ENCODE measurements at regions not wholly inside any gene's neighbourhood (a gene's known extent, or its start where the extent isn't known, plus 50 kb on each side); places are given as distances from the start of the nearest gene placed in this dataset.
"Not testable (repeated sequence)": the region's sequence is repeated elsewhere in the genome, so short reads cannot be mapped to it uniquely, and the experiment has no call there.

DNA sequence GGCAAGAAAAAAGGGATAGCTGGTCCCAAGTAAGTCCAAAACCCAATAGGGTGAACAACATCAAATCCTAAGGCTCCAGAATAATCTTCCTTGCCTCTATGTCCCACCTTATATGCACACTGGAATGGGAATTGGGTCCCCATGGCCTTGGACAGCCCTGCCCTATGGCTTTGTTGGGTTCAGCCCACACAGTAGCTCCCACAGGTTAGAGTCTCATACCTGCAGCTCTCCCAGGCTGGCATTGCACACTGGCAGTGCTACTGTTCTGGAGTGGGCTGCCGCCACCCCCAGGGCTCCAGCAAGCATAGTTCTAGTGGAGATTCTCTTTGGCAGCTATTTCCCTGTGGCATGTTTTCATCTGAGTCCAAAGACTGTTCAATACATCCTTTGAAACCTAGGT lies 352.4 kb upstream of the CLEC14A start:
- Histone ChIP-seq H3K27ac (no peak overlapping the region), H3K9me2 (ENCODE audit: insufficient read depth) (no peaks in the 10 kb centered on the region), H4K20me1 (ENCODE audit: insufficient read depth) (no peaks in the 10 kb centered on the region), H3K9me3 (ENCODE audit: insufficient read depth, low read depth) (no peaks in the 10 kb centered on the region), H3K4me3 (no peak overlapping the region), H3F3A (ENCODE audit: insufficient read depth, low read depth) (no peaks in the 10 kb centered on the region), H3K4me2 (no peak overlapping the region), H3K27me3 (ENCODE audit: insufficient read depth, low read depth) (no peaks in the 10 kb centered on the region), H3K79me2 (ENCODE audit: low read depth) (no peaks in the 10 kb centered on the region), H2AFZ (no peak overlapping the region), H3K36me3 (ENCODE audit: low read depth) (no peaks in the 10 kb centered on the region), H3K4me1 (replicated peaks; ENCODE audit: insufficient read depth) (no peaks in the 10 kb centered on the region)
- POLR2A ChIA-PET (ENCODE audit: unreplicated experiment): no interaction called here
- BruUV-seq (replicated peaks): no TSS peak
- TF ChIP-seq EZH2 (IDR thresholded peaks at IDR 0.05; ENCODE audit: low read depth): no peak
- TF ChIP-seq, protein P1, sequence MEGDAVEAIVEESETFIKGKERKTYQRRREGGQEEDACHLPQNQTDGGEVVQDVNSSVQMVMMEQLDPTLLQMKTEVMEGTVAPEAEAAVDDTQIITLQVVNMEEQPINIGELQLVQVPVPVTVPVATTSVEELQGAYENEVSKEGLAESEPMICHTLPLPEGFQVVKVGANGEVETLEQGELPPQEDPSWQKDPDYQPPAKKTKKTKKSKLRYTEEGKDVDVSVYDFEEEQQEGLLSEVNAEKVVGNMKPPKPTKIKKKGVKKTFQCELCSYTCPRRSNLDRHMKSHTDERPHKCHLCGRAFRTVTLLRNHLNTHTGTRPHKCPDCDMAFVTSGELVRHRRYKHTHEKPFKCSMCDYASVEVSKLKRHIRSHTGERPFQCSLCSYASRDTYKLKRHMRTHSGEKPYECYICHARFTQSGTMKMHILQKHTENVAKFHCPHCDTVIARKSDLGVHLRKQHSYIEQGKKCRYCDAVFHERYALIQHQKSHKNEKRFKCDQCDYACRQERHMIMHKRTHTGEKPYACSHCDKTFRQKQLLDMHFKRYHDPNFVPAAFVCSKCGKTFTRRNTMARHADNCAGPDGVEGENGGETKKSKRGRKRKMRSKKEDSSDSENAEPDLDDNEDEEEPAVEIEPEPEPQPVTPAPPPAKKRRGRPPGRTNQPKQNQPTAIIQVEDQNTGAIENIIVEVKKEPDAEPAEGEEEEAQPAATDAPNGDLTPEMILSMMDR (conservative IDR thresholded peaks at IDR 0.05): no peak
- intact Hi-C loops (cut with micrococcal nuclease; ENCODE audit: unreplicated experiment): no loop called here
- DNase-seq: no peak
- CTCF ChIA-PET: interaction anchor here (0.9 kb wide), 1 partner anchor 421 kb away, joined by 4 read pairs; no protein-coding TSS in a partner anchor

GRCh38 chr14:38605193-38606114 lies 349.6 kb upstream of the CLEC14A start:
- Histone ChIP-seq H3K4me1 (replicated peaks; ENCODE audit: insufficient read depth) (no peaks in the 10 kb centered on the region), H3F3A (ENCODE audit: insufficient read depth, low read depth) (no peaks in the 10 kb centered on the region), H4K20me1 (ENCODE audit: insufficient read depth) (no peaks in the 10 kb centered on the region), H3K9me2 (ENCODE audit: insufficient read depth) (no peaks in the 10 kb centered on the region), H3K9me3 (ENCODE audit: insufficient read depth, low read depth) (no peaks in the 10 kb centered on the region), H3K27ac (no peak overlapping the region), H3K4me3 (no peak overlapping the region), H3K36me3 (ENCODE audit: low read depth) (no peaks in the 10 kb centered on the region), H3K4me2 (no peak overlapping the region), H3K27me3 (ENCODE audit: insufficient read depth, low read depth) (no peaks in the 10 kb centered on the region), H2AFZ (no peak overlapping the region), H3K79me2 (ENCODE audit: low read depth) (no peaks in the 10 kb centered on the region)
- intact Hi-C loops (cut with micrococcal nuclease; ENCODE audit: unreplicated experiment): no loop called here
- no peak for DNase-seq
- ChIA-PET POLR2A (ENCODE audit: unreplicated experiment) (interaction anchor here (0.6 kb wide), 1 partner anchor 290 kb away, joined by 6 read pairs; no protein-coding TSS in a partner anchor), CTCF (no interaction called here)
- TF ChIP-seq, protein P1 (conservative IDR thresholded peaks at IDR 0.05): peak; percentile 36; the same call in 1 of the 2 replicates
- no peak for TF ChIP-seq EZH2 (IDR thresholded peaks at IDR 0.05; ENCODE audit: low read depth)
- no TSS peak for BruUV-seq (replicated peaks)

- POLR2A ChIA-PET (ENCODE audit: unreplicated experiment); H3K4me3 ChIP-seq; BruUV-seq (replicated peaks); H3K27ac ChIP-seq; H3K9me3 ChIP-seq (ENCODE audit: insufficient read depth, low read depth); H3K79me2 ChIP-seq (ENCODE audit: low read depth); H3K4me1 ChIP-seq (replicated peaks; ENCODE audit: insufficient read depth); H3K36me3 ChIP-seq (ENCODE audit: low read depth); H3K4me2 ChIP-seq; H2AFZ ChIP-seq; intact Hi-C loops (cut with micrococcal nuclease; ENCODE audit: unreplicated experiment); H3K9me2 ChIP-seq (ENCODE audit: insufficient read depth); H3F3A ChIP-seq (ENCODE audit: insufficient read depth, low read depth); DNase-seq; H3K27me3 ChIP-seq (ENCODE audit: insufficient read depth, low read depth); CTCF ChIA-PET; H4K20me1 ChIP-seq (ENCODE audit: insufficient read depth): not testable (repeated sequence)
- TF ChIP-seq, protein P1 (conservative IDR thresholded peaks at IDR 0.05): peak; percentile 48
Measured at GRCh38 chr14:38600572-38600971, 344.7 kb upstream of the CLEC14A start.
